Gastroesophageal sphincter (tissue), 4 donors: ENCODE measurements at regions not wholly inside any gene's neighbourhood (a gene's known extent, or its start where the extent isn't known, plus 50 kb on each side); places are given as distances from the start of the nearest gene placed in this dataset.

Source experiments
- ATAC-seq: fragments of 150-250 bp; one replicate; pipeline ENCODE4 v1.9.1; 2016; ENCODE audit warnings: mild to moderate bottlenecking, moderate library complexity
- H3K27ac ChIP-seq, 4 donors: fragments of 200-600 bp; sonication (generic) in 3 of 4; 1 replicate in 3 of 4; 2 replicates in 1 of 4; pipeline ENCODE4 v1.5.1; 2016 to 2019
- H3K27me3 ChIP-seq: fragments of 200-600 bp; sonication (generic); one replicate; pipeline ENCODE4 v1.5.1; 2019
- H3K36me3 ChIP-seq, 2 donors: fragments of 200-600 bp; sonication (generic); one replicate each; pipeline ENCODE4 v1.5.1; 2019; ENCODE audit warnings: control low read depth in 1 of 2
- H3K4me1 ChIP-seq, 3 donors: fragments of 200-600 bp; sonication (generic); 1 replicate in 2 of 3; 2 replicates in 1 of 3; pipeline ENCODE4 v1.5.1; 2016 to 2019; ENCODE audit warnings: control low read depth in 2 of 3
- H3K4me3 ChIP-seq, 2 donors: fragments of 200-600 bp; sonication (generic); one replicate each; pipeline ENCODE4 v1.5.1; 2019; ENCODE audit warnings: mild to moderate bottlenecking in 1 of 2, moderate library complexity in 1 of 2
- H3K9me3 ChIP-seq, 3 donors: fragments of 200-600 bp; sonication (generic); one replicate each; pipeline ENCODE4 v1.5.1; 2017 to 2019; ENCODE audit warnings: control low read depth in 2 of 3
- CTCF ChIP-seq, 4 experiments: fragments of 200-600 bp in 2 of 4; fragments of 450-650 bp in 2 of 4; sonication (generic) in 1 of 4; IDR thresholded peaks; one replicate each; pipeline ENCODE4 v1.5.1; 2017 to 2019; ENCODE audit warnings: antibody characterized with exemption in 4 of 4, mild to moderate bottlenecking in 2 of 4, moderate library complexity in 2 of 4
- EP300 ChIP-seq: sonication (generic); formaldehyde crosslinking; IDR thresholded peaks from one replicate; pipeline ENCODE4 v1.6.1; 2017; ENCODE audit warnings: antibody characterized with exemption, mild to moderate bottlenecking
- POLR2A ChIP-seq, 2 donors: fragments of 450-650 bp; IDR thresholded peaks; one replicate each; pipeline ENCODE4 v1.6.1; 2017; ENCODE audit warnings: antibody characterized with exemption in 2 of 2, mild to moderate bottlenecking in 2 of 2, moderate library complexity in 1 of 2
- POLR2AphosphoS5 ChIP-seq: sonication (generic); formaldehyde crosslinking; IDR thresholded peaks from one replicate; pipeline ENCODE4 v1.6.1; 2017; ENCODE audit warnings: antibody characterized with exemption
- WGBS, 2 donors: methylation state at CpG; one replicate each; pipeline ENCODE4 v1.1.5; 2018; ENCODE audit warnings: low coverage in 1 of 2; 5-methylcytosine and 5-hydroxymethylcytosine counted together

DNA sequence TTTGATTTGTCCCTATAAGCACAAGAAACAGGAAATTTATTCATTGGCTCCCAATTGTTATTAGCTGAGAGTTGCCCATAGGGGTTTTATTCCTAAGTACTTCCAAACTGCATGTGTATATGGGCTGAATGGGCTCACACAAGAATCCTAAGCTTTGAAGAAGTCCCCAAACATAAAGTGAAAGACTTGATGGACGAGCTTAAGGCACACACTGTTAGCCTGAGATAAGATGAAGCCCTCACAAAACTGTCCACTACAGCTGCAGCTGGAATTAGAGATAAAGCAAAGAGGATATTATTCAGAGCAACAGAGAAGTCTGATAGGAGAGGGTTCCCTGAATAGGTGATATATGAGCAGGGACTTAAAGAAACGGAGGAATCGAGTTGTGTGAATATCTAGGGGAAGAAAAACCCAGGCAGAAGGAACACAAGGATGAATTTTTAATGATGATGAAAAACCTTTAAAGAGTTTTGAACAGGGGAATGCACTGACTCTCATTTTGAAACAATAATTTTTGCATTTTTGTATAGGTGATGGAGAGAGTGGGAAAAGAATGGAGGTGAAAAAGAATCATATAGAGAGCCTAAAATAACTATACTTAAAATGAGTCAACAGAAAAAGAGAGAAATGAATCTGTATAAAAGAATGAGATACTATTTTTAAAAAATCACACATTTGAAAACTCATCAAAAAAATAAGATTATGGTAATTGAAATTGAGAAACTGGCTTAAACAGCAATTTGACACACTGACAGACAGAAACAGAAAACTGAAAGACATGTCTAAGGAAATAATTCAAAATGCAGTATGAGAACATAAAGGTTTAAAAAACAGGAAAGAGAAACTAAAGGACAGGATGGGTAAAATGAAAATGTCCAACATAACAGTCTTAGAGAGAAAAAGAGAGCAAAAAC, 133.6 kb upstream of the POGK start:
- Histone ChIP-seq H3K4me1 (no peaks in the 10 kb centered on the region), H3K27me3 (peaks cover 14% of the 10 kb centered on the region), H3K4me3 (no peak overlapping the region), H3K36me3 (no peaks in the 10 kb centered on the region), H3K27ac (no peak overlapping the region), H3K9me3 (no peaks in the 10 kb centered on the region)
- ATAC-seq, result no peak
- TF ChIP-seq POLR2A (IDR thresholded peaks at IDR 0.05) (no peak), CTCF (IDR thresholded peaks at IDR 0.05) (no peak), POLR2AphosphoS5 (no peak), EP300 (no peak)
- 12 to 31% methylated on average over 3 of the region's 3 CpGs for WGBS, 2 donors

DNA sequence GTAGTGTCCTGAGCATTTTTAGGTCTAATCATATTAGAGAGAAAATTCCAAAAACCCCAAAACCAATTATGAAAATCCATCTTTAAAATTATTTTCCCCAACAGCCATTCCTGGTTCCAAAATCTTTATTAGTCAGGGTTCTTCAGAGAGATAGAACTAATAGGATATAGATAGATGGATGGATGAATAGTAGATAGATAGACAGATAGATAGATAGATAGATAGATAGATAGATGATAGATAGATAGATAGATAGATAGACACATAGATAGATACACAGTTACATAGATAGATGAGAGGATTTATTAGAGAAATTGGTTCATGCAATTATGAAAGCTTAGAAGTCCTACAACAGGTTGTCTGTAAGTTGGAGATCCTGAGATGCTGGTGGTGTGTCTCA, 122.7 kb upstream of the POGK start:
- H3K4me3 ChIP-seq, result no peak overlapping the region
- H3K9me3 ChIP-seq, result peaks cover 0 to 25% (median 0%) of the 10 kb centered on the region in 3 donors
- H3K4me1 ChIP-seq, result no peaks in the 10 kb centered on the region

DNA sequence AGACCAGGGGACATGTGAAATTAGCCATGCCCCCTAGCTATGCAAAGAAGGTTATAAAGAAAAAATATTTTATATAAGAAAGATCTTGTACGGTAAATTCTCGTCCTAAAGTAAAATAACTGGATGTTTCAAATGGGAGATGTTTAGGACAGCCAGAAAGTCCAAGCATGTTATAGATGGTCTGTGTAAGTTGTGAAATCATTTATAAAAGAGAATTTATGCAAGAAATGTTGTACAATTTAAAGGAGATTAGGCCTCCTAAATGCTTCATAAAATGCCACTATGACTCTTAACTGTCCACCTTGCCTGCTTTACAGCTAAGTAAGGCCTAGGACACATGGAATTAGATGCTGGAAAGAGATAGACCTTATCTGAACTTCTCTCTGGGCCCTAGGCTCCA, 118.1 kb upstream of the POGK start:
- WGBS, 2 donors, result 0 to 38% methylated on average over 1 to 2 of the region's 2 CpGs
- H3K27ac ChIP-seq, result no peak overlapping the region
- no peak for ATAC-seq
- no peaks in the 10 kb centered on the region for H3K36me3 ChIP-seq
- no peaks in the 10 kb centered on the region for H3K4me1 ChIP-seq
- peaks cover 0 to 5% (median 0%) of the 10 kb centered on the region in 3 donors for H3K9me3 ChIP-seq
- H3K27me3 ChIP-seq, result no peaks in the 10 kb centered on the region
- no peak overlapping the region for H3K4me3 ChIP-seq
- no peak for TF ChIP-seq CTCF (IDR thresholded peaks at IDR 0.05)
- no peak for TF ChIP-seq POLR2AphosphoS5
- TF ChIP-seq EP300, result no peak
- no peak for TF ChIP-seq POLR2A (IDR thresholded peaks at IDR 0.05)

More for the DNA sequence above, 122.7 kb upstream of the POGK start:
- no peaks in the 10 kb centered on the region for H3K36me3 ChIP-seq
- ATAC-seq, result no peak
- TF ChIP-seq POLR2AphosphoS5 (no peak), POLR2A (IDR thresholded peaks at IDR 0.05) (no peak), EP300 (no peak), CTCF (IDR thresholded peaks at IDR 0.05) (no peak)
- no peaks in the 10 kb centered on the region for H3K27me3 ChIP-seq
- H3K27ac ChIP-seq, result no peak overlapping the region

- no peak overlapping the region for H3K27ac ChIP-seq
- no peaks in the 10 kb centered on the region for H3K36me3 ChIP-seq
- peaks cover 0 to 38% (median 0%) of the 10 kb centered on the region in 3 donors for H3K9me3 ChIP-seq
- H3K4me1 ChIP-seq, result no peaks in the 10 kb centered on the region
- no CpG with 5 or more reads among the region's 1 CpG for WGBS, 2 donors
- no peak for TF ChIP-seq POLR2AphosphoS5
- no peak for TF ChIP-seq CTCF (IDR thresholded peaks at IDR 0.05)
- TF ChIP-seq EP300, result no peak
- no peak for TF ChIP-seq POLR2A (IDR thresholded peaks at IDR 0.05)
- no peak for ATAC-seq
- no peak overlapping the region for H3K4me3 ChIP-seq
- no peaks in the 10 kb centered on the region for H3K27me3 ChIP-seq
These were observed 108.9 kb upstream of the POGK start for GRCh38 chr1:166730299-166730888.

- H3K4me3 ChIP-seq, result no peak overlapping the region
- no peak for TF ChIP-seq EP300
- TF ChIP-seq CTCF (IDR thresholded peaks at IDR 0.05), result no peak
- TF ChIP-seq POLR2A (IDR thresholded peaks at IDR 0.05), result no peak
- no peak for TF ChIP-seq POLR2AphosphoS5
- no peaks in the 10 kb centered on the region for H3K36me3 ChIP-seq
- H3K4me1 ChIP-seq, result no peaks in the 10 kb centered on the region
- ATAC-seq, result no peak
- H3K27ac ChIP-seq, result no peak overlapping the region
- peaks cover 0 to 6% (median 0%) of the 10 kb centered on the region in 3 donors for H3K9me3 ChIP-seq
- H3K27me3 ChIP-seq, result no peaks in the 10 kb centered on the region
These were observed 101.1 kb upstream of the POGK start for GRCh38 chr1:166738140-166738539.
